Right lung (tissue), 2 donors: ENCODE measurements at regions not wholly inside any gene's neighbourhood (a gene's known extent, or its start where the extent isn't known, plus 50 kb on each side); places are given as distances from the start of the nearest gene placed in this dataset.

Experiments
- DNase-seq, 2 donors: peaks; one replicate each; pipeline ENCODE4 v3.0.0-alpha.2; 2013

DNA sequence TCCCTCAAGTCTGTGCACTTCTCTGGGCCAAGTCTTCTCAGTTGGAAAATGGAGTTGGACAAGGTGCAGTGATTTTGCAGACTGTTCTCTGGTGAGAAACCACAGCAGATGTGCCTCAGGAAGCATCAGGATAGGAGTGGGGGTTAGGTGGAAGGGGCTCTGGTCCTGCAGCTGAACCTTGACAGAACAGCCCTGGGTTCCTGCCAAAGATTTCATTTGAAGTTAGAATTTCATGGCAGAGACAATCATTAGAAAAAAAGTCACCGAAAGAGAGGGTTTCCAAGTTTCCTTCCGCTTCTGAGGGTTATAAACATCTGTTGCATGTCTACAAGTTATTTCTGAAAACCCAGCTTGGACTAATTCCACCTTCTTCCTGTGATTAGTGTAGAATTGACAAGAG lies 80.4 kb upstream of the IRX3 start:
- no peak for DNase-seq

DNA sequence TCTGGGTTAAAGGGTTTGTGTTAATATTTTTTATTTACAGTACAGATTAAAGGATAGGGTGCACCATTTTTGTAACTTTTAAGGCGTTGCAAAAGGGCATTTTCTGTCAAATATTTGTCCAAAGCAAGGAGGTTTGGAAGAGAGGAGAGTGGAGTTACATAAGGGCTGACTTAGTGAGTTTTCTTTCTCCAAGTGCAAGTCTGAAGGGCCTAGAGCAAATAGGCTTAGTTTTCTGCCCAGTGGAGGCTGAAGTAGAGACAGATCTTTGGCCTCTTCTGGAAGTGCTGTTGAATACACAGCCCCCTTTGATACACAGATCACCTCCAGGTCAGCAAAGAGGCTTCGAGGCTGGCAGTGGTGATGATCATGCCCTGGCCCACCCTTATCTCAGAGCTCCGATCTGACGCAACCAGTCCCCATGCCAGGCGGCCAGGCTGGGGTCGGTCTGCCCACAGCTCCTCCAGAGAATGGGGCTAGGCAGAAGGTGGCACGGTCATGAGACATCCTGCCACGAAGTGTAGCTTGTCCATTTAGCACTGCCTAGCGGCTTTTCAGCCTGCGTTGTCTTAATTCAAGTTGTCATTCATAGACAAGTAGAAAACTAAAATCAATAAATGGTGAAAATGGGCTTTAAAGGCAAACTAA lies 79.5 kb upstream of the IRX3 start:
- no peak for DNase-seq

DNA sequence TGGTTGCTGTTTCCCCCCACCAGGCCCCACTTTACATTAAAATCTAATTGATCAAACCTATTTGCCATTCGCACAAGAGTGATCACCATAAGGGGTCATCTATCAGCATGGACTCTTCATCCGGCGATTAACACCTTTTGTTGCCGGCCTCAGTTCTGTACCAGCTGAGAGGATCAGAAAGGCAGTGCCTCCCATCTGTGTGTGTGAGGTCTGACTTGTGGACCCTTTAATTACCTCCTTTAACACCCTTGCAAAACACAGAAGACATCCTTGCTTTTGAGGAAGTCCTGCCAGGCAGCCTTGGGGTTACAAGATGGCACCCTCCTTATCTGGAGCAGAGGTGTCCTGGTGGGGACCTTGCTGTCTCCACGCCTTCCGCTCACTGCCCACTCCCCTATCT lies 77.2 kb upstream of the IRX3 start:
- DNase-seq = no peak

DNA sequence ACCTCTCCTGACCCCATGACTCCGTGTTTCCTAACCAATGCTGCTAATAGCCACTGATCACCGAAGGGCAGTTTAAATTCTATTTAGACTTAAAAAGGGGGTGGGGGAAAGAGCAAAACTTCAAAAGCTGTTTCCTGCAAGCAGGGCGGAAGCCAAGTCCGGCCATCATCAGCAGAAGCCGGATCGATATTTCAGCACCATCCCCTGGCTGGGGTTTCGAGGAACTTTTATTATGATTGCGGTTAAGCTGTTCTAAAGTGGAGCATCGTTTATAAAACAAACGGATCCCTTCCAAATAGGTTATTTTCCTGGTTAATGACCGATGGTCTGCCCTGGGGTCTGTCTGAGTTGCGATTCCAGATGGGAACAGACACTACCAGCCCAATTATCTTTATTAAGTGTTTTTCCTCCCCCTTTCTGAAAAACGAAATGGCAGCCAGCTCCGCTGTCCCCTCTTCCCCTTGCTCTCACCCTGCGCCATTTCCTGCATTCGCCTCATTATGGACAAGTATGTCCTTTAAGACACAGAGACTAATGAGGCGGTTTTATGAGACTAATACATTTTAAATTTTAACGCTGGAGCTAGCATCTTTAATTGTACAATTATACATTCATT lies 76.1 kb upstream of the IRX3 start:
- no peak for DNase-seq

DNA sequence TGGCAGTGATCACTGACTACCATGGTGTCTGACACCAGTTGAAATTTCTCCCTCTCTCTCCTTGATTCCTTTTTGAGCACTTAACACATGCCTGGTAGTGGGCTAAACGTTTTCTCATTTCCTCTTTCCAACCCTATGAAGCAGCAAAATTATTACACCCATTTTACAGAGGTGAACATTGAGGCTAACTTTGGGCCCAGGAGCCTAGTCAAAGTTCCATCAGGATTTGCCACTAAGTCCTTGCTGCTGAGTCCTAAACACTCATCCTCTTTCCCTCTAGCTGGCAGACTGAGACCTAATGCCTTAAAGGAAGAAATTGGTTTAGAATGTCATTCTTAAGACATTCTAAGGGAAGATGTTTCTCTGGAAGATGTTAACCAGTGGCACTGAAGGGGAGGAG lies 74.7 kb upstream of the IRX3 start:
- DNase-seq = no peak

DNA sequence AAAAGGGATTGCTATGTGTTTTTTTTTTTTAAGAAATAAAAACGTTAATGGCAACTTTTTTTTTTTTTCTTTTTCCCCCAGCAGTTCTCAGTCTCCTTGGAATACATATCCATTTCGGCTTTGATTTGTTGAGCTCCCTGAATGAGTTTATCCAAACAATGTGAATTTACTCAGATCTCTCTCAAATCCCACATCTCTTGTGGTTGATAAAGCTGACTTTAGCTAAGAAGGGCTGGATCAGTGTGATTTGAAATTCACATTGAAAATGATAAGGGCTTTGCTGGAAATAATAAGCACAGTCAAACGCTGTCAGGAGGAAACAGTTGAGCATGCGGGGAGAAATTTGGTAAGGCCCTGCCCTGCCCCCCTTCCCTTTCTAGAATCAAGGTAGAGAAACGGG lies 74.1 kb upstream of the IRX3 start:
- DNase-seq = no peak

DNA sequence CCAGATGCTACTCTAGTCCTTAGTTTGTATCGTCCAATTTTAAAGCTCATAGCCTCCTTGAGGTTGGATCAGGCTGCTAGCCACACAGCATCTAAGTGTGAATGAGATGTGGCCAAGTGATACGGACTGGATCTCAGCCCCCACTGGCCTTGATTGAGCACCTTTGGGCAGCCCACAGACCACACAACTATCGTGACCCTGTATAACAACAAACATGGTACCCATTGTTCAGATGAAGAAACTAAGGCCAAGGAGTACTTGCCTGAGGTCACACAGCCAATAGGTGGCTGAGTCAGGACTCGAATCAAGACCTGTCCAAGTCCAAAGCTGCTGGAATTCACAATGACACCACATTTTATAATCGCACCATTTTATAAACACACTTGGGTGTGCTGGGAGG lies 73.0 kb upstream of the IRX3 start:
- DNase-seq = no peak

DNA sequence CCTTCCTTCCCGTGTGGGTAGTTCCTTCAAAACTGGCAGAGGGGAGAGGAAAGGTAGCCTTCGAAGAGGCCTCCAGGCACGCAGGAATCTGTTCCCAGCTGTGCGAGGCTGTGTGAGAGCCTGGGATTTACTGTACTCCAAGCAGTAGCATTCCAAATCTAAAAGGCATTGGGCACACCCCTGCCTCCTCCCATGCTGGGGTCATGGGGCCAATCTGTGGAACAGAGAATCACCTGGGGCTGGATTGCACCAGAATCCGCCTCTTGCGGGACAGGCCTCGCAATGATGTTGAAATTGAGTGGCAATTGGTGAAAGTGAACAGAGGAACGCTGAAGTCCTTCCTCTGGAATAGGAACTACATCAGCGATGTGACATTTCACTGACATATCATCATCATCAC lies 72.5 kb upstream of the IRX3 start:
- DNase-seq = no peak

DNA sequence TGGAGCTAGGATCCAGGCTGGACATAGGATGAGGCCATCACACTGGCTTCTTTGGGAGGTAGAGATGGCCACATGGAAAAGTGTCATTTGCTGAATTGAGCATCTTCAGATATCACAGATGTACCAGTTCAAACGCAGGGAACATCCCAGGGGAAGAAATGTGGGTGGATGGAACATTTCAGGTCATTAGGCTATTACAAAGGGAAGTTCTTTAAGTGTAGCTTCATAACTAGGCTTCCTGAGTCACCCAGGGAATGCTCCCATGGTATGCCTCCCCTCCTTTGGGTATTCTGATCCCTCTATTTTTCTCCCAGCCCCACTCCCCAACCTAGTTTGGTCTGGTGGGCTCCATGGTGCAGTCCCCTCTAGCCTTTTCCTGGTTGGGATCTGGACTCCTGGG lies 69.8 kb upstream of the IRX3 start:
- no peak for DNase-seq

DNA sequence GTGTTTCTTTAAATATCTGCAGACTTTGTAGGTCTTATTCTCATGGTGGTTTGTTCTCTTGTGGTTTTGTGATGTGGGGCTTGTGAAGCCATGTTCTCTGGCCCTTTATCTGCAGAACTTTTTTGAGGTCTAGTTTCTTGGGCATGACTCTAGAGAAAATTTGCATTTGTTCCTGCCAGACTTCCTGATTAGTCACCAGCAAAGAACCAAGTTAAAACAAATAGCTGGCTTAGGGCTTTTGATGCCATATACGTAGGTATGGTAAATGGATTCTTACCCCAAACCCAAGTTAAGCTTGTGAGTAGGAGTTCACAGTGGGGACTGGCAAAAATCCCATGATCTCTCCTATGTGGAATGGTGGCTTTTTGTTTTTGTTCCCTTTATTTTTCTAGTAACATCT lies 68.7 kb upstream of the IRX3 start:
- DNase-seq = no peak

DNA sequence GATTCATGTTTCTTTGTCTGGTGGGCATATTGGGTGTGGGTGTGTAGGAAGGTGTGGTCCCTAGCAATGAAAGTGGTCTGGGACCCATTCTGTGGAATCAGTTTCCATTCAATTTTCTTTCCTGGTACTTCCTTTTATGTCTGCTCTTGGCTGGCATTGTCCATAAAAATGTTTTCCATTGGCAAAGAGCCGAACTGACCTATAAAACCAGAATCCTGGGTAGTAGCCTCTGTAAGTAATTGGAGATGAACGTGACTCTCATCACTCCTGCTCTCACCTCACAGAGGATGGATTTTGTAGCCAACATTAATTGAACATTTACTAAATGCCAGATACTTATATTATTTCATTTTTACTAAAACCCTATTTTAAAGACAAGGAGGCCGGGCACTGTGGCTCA lies 66.5 kb upstream of the IRX3 start:
- no peak for DNase-seq

DNA sequence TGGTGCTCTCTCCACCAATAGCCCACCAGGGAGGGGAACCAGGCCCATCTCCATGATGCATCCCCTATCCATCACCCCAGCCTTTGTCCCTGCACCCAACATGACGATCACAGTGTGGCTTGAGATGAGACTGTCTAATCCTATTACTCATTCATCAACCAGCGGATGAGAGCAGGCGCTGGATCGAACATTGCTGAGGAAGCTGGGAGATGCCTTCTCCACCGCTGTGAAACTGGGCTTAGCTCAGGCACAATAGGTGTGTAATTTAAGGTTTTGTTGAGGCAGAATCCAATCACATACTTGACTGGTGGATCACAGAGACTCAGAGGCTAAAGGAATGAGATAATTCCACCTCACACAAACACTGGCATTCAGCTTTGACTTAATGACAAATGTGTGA lies 64.6 kb upstream of the IRX3 start:
- no peak for DNase-seq

DNA sequence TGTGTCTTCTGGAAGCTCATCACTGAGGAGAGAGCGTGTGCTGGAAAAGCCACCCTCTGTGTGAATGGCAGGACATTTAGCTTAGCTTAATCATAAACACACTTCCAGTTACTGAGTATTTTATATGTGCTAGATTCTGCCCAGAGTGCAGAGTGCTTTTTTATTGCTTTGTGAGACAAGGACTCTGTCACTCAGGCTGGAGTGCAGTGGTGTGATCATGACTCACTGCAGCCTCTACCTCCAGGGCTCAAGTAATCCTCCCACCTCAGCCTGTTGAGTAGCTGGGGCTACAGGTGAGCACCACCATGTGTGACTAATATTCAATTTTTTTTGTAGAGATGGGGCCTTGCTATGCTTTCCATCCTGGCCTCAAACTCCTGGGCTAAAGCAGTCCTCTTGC lies 61.4 kb upstream of the IRX3 start:
- DNase-seq = no peak

DNA sequence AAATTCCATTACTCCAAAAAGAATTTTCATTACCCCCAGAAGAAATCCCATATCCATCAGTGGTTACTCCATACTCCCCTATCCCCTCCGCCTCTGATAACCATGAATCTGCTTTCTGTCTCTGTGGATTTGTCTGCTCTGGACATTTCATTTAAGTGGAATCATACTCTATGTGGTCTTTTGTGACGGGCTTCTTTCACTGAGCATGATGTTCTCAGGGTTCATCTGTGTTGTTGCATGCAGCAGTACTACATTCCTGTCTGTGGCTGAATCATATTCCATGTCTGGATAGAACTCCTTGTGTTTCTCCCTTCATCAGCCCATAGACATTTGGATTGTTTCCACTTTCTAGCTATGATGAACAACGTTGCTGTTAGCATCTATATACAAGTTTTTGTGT lies 59.5 kb upstream of the IRX3 start:
- DNase-seq = no peak

DNA sequence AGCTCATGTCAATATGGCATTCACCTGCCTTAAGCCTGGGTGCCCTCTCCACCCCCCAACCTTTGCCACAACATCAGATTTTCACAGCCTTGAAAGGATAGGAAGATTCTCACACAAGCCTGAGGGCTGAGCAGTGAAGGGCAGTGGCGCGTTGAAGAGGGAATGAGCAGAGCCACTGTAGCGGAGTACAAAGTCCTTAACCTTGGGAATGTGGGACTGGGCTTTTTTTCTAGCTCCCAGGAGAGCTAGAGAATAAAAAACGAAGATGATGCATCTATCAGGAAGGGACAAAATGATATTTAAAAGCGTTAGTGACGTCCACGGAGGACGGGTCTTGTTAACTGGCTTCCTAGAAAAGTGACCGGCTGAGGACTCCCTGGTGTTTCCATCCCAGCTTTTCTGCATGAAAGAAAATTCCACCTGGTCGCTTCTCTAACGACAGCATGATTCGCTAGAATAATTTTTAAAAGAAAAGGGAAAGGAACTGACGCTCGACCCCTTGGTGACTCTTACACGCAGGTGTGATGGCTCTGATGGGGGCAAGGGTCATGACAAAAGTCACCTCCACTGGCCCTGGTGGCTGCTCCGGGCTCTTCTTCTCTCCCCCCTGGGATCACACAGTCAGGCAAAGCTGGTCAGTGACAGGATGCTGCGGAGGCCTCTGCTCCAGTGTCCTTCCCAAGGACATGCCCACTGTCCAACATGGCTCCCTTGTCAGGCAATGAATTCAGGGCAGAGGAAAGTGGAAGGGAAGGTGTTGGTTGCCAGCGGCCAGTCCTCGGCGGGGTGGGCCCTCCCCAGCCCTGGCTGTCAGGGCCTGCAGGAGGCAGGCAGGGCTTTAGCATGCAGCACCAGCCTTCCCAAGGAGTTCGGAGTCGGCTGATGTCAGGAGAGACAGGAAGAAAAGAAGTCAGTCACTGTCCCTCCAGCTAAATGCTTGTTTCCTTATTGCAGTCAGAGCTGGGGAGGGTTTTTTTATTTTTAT lies 58.4 kb upstream of the IRX3 start:
- no peak for DNase-seq

DNA sequence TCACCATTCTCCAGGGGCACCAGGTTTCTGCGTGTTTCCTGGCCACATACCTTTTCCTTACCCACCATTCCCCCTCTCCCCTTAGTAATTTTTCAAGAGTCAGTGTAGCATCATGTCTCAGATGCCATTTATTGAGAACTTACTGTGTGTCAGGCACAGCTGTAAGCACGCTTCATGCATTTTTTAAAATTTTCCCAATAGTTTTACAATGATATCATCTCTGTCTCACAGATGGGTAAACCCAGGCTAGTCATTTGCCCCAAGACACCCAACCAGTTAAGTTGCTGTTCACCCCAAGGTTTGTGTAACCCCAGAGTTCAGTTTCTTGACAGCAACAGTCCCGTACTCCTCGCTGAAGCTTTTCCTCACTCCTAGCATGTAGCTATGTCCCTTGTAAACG lies 56.4 kb upstream of the IRX3 start:
- no peak for DNase-seq

DNA sequence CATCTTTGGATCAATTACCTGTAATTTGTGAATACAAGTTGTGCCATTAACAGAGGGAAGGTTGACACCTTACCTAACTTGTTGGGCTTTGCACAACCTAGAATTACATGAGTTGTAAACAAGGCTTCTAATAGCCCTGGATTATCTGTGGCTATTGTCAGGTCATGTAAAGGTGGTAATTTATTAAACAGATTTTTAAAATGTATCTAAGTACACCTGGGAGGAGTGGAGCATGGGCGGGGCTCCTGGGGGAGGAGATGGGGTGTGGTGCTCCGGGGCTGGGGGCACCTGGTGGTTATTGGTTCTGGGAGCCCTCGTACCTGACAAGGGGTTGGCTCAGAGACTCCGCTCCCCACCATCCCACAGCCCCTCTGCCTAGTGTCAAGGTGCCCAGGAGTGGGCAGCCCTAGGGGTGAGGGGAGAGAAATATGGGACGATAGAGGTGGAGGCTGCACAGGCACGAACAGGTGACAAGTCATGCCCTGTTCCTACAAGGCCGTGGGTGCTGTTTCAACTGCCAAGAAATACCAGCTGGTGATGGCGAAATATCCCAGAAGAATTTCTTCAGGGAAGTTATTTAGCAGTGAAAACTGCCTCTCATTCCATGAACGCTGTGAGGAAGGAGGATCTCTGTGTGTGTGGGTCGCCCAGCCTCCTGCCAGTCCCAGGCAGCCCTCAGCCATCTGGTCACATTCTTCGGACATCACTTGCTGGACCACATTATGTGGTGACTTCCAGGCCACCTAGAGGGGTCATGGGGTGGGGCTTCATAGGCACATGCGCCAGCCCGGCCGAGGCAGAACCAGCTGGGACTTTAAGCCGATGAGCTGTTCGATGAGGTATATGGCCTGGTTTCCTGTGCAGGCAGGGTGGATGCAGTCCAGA lies 55.5 kb upstream of the IRX3 start:
- no peak for DNase-seq

DNA sequence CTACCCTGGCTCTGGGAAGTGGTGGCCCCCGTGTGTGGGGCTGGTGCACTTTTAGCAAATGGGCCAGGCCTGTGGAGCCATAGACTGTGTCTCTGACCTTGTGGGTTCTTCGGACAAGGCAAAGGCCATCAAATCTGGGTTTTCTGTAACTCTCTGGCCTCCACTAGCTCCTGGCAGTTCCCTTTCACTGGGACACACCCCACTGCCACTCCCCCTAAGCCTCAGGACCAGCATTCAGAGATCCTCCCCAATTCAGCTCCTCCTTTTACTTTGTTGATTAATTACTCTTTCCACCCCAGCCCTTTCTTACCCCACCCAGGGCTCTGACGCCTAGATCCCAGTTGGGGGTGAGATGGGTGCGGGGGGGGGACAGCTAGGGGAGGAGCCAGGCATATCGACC lies 53.9 kb upstream of the IRX3 start:
- DNase-seq = no peak

DNA sequence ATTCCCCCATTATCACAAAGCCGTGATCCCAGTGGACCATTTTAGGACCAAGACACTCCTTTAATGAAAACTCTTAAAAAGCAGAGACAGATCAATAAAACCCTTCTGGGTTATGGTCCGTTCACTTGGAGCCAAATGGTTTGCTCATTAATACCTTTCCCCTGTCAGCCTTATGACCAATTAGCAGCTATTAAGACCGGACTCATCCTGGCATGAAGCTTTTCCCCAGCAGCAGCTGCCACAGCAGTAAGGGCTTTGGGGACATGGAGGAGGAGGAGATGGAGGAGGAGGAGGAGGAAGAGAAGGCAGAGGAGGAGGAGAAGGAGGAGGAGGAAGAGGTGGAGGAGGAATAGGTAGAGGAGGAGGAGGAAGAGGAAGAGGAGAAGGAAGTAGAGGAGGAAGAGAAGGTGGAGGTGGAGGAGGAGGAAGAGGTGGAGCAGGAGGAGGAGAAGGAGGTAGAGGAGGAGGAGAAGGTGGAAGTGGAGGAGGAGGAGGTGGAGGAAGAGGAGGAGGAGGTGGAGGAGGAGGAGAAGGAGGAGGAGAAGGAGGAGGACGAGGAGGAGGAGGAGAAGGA lies 50.1 kb upstream of the IRX3 start:
- no peak for DNase-seq
